A172 (cell line): ENCODE measurements at regions not wholly inside any gene's neighbourhood (a gene's known extent, or its start where the extent isn't known, plus 50 kb on each side); places are given as distances from the start of the nearest gene placed in this dataset.
A peak's percentile ranks its signal among the peaks of the same experiment; 100 is the strongest.
"Not testable (repeated sequence)": the region's sequence is repeated elsewhere in the genome, so short reads cannot be mapped to it uniquely, and the experiment has no call there.

ENCODE experiments used
- DNase-seq: peaks from one replicate; pipeline ENCODE4 v3.0.0-alpha.2; 2015; ENCODE audit warnings: low spot score

DNA sequence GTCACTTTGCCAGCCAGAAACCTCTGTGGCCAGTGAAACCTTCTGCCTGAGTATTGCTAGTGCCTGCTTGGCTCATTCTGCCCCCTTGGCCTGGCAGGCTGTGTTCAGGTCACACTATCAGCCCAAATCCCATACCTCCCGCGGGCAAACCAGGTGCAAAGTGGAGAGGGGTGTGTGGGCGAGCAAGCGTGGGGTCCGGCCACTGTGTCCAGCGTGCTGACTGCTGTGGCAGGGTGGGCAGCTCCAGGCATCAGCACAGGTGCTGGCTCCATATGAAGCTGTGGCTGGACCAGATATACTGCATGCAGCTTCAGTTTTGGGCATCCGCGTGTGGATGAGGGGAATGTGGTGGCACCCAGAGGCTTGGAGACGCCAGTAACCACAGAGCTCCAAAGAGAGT is 576.5 kb upstream of the EDIL3 start:
- no peak for DNase-seq

DNA sequence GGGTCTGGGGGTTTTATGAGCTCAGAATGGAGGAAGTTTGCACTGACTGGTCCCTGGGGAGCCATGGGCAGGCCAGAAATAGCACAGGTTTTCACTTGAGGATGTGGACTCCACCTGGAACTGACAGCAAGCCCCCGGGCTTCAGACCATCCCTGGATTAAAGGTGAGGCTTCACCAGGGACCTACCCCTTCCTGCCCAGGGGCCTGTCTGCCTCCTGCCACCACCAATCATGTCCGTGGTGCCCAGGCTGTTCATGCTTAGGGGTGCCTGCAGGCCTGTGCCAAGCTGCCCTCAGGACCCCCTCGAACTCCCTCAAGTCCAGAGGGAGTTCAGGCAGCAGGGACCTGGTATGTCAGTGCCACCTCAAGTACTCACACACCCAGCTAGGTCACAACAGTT is 577.2 kb upstream of the EDIL3 start:
- no peak for DNase-seq

DNA sequence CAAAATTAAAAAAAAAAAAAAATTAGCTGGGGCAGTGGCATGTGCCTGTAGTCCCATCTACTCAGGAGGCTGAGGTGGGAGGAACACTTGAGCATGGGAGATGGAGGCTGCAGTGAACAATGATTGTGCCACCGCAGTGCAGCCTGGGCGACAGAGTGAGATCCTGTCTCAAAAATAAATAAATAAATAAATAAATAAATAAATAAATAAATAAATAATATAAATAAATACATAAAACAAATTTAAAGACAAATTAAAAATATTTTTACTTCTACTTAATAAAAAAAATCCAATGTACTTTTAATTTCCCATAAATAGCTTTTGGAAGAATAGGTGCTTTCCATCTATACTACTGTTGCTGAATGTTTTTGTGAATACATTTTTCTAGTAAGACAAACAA is 598.4 kb upstream of the EDIL3 start:
- DNase-seq: no peak

DNA sequence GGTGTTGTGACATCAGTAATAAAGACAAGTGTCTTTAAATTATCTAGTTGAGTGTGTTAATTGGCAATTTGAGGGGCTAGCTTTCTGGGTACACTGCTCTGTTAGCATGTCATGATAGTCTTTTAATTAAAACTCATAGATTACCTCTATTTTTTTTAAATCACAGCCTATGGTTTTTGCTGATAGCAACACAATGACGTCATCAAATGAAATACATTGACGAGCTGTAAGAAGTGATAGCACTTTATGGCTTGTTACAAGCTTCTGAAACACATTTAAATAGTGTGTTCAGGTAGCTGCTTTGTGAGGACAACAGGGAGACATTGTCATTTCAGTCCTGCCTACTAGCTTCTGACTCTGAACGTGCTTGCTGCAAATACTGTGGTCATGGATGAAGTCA is 600.5 kb upstream of the EDIL3 start:
- DNase-seq: no peak

DNA sequence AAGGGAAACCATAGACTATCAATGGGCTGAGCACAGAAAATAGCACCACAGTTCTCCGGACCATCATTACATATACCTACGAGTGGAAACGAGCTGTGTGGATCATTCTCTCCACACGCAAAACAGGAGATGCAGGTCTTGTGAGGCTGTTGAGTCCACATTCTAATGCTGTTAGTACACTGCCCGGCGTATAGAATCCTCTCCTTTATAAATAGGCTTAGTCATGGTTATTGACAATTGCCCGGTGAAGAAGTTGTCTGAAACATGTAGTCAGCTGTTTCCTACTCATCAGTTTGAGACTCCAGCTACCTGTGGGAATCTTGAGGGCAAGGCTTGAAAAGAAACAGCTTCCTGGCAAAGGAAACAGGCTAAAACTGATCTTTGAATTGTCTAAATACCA is 602.0 kb upstream of the EDIL3 start:
- no peak for DNase-seq

DNA sequence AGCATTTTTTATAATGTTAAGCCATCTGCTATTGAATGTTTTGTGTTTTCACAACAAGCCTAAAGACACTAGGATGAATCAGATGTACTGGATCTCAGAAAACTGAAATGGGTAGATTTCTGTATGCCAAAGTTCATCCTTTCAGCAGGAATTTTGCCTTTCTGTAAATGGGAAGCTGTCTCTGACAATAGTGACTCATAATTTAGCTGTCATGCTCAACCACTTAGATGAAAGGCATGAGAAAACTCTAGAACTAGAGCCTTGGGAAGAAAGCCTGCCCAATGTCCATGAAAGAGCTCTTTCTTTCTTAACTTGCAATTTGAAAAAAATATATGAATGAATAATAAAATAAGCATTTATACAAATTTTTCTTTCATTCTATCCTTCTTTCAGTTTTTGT is 616.0 kb upstream of the EDIL3 start:
- DNase-seq: peak; percentile 21

DNA sequence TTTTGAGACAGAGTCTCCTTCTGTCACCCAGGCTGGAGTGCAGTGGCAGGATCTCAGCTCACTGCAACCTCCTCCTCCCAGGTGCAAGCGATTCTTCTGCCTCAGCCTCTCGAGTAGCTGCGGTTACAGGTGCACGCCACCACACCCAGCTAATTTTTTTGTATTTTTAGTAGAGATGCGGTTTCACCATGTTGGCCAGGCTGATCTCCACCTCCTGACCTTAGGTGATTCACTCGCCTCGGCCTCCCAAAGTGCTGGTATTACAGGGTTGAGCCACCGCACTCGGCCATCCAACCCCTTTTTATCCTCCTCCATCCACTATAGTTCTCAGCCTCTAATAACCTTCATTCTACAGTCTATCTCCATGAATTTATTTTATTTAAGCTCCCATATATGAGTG is 617.3 kb upstream of the EDIL3 start:
- not testable (repeated sequence) for DNase-seq

- no peak for DNase-seq
Measured at GRCh38 chr5:85010014-85010562, 625.4 kb upstream of the EDIL3 start.

GRCh38 chr5:85017261-85017660 is 632.6 kb upstream of the EDIL3 start:
- DNase-seq: no peak

- no peak for DNase-seq
Measured at GRCh38 chr5:85030316-85031084, 645.8 kb upstream of the EDIL3 start.

DNA sequence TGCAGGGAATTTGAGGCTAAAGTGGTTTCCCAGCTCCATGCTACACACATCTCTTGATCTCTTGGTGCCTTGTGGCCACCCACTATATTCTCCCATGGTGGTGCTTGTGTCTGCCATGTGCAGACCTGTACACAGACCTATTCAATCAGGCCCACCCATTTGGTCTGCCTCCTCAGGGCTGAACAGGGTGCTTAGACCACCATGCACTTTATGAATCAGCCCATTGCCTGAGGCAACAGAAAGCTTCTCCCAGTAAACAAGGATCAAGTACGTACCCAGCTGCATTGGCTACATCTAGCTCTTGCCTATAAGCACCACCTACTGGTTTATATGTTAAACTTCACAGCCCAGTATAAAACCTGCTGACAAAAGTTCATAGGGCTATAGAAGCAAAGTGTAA is 664.3 kb upstream of the EDIL3 start:
- DNase-seq: peak; percentile 29

DNA sequence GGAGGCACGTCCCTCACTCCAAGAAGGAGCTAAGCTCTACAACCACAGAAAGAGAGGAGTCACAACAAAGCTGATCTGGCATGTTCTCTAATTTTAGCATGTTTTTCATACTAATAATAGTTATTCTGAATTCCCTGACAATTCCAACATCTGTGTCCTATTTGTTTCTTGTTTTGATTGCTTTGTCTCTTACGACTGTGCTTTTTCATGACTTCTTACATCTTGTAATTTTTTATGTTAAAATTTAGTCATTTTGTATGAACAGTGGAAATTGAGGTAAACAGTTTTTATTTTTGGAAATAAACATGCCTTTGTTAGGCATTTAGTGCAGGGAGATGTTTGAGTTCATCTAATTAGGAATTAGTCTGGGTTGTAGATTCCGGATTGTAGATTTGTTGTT is 668.1 kb upstream of the EDIL3 start:
- no peak for DNase-seq

DNA sequence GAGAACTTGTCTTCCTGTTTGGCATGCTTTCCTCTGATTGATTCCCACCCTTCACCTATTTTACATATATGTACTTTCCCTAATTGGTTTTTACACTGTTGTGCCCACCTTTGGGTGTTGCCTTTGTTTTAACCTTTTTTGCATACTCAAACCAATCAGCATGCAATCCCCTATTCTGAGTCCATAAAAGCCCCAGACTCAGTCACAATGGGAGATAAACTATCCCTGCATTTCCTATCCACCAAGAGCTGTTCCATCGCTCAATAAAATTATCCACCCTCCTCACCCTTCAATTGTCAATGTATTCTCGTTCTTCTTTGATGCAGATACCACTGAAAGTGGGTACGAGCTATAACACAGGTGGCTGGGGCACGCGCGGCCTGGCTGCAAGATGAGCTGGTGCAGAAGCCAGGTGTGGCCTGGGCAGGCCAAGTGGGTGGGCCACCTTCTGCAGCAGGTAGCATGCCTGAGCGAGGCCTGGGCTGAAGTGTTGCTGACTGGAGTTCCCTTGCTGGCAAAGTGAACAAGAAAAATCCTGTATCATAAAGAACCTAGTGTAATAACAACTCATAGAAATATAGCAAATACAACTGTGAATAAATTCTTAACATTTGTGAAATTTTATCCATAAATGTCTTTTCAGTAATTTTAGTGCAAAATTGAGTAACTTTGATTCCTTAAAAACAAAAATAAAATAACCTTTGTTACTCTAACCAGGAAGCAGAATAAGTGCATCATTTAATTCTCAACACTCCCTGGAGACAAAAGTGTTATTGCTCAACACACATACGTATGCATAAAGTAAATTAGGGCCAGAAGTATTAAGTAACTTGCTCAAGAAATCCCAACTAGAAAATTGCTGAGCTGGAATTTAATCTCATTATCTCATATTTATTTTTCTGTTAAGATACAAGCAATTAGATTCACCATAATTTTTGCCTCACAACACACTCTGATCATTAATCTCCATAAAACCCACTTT is 685.3 kb upstream of the EDIL3 start:
- DNase-seq: no peak

DNA sequence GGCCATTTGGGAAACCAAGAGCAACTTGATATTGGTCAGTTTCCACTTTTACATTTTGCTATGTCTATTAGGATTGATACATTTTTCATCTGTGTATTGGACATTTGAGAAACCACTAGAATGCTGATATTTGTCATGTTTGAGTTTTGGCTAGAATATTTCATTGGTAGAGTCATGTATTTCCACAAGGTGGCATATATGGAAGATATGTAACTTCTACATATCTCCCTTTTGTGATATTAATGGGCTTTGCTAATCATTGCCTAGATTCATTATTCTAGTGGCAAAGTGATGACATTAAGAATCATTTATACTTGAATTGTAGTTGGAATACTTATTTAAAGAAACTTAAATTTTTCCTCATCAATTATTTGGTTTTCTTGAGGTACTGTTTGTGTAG is 692.9 kb upstream of the EDIL3 start:
- no peak for DNase-seq

- DNase-seq: peak; percentile 75
Measured at GRCh38 chr5:85096421-85096820, 711.7 kb upstream of the EDIL3 start.

- DNase-seq: no peak
Measured at GRCh38 chr5:85108471-85108870, 723.8 kb upstream of the EDIL3 start.

- DNase-seq: no peak
Measured at GRCh38 chr5:85109616-85110015, 724.9 kb upstream of the EDIL3 start.

GRCh38 chr5:85132269-85132668 is 747.6 kb upstream of the EDIL3 start:
- peak; percentile 8 for DNase-seq

DNA sequence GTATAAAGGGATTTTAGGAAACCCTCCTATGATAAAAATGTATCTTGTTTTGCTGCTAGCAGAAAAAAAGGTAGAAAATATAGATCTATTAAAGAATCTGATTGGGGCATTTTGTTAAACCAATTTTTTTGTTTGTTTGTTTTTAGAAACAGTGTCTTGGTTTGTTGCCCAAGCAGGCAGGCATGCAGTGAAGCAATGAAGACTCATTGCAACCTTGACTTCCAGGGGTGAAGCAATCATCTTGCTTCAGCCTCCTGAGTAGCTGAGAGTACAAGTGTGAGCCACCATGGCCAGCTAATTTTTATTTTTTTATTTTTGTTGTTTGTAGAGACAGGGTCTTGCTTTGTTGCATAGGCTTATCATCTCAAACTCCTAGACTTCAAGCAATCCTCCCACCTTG is 755.8 kb upstream of the EDIL3 start:
- DNase-seq: no peak

DNA sequence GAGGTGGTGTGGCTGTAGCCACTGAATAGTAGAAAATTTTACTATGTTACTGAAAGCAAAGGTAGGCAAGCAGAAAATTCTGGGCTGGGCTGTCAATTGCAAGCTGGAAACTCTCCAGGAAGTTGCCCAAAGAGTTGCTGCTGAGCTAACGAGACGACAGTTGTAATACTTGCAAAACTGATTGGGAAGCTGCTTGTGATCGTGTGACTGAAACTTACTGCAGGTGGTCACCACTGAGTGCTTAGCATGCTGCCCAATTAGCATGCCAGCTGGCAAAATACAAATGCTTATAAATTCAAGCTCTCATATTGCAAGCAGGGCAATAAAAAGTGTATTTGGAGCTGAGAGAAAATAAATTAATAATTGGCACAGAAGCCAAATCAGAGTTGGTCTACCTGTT is 758.5 kb upstream of the EDIL3 start:
- no peak for DNase-seq

DNA sequence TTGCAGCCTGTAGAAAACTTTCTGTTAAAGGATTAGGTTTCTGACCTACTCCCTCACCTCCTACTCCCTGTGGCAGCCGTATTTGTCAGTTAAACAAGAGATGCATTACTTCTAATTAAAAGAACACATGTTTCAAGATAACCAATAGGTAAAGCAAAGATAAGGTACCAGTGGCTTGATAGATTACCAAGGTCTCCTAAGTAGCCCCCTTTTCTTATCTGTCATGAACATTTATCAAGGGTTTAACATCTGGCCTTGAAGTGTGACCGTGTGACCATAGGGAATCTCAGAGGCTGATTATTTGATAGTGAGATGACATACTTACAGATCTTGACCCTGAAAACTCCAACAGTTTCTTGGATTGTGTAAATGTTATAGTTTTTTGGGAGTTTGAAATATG is 764.0 kb upstream of the EDIL3 start:
- no peak for DNase-seq

GRCh38 chr5:85159395-85159794 is 774.7 kb upstream of the EDIL3 start:
- DNase-seq: no peak

DNA sequence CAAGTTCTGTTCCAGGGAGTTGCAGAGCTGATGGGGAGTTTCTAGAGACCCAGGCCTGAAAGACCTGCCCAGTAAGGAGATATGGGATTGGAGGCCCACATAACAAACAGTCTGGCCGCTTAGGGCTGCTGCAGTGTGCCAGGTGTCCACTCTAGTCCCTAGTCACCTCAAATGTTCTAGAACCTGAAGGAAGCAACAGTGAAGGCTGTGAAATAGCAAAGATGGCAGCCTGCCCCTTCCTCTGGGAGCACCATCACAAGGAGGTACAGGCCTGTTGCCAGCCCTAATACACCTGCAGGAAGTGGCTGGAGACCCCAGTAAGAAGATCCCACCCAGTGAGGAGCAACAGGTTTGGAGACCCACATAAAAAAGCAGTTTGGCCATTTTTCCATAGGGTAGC is 783.8 kb upstream of the EDIL3 start:
- no peak for DNase-seq
